Epithelial cell of esophagus (primary cell): ENCODE measurements at regions not wholly inside any gene's neighbourhood (a gene's known extent, or its start where the extent isn't known, plus 50 kb on each side); places are given as distances from the start of the nearest gene placed in this dataset.

Experiments used
- DNase-seq: peaks from one replicate; pipeline ENCODE4 v3.0.0; 2010; ENCODE audit warnings: low read depth
- H3K4me3 ChIP-seq: 2 replicates; pipeline ENCODE4 v1.5.1; 2011; ENCODE audit warnings: mild to moderate bottlenecking, low read length, control low read depth
- TF ChIP-seq, protein P1 (sequence below): IDR thresholded peaks from 2 replicates; pipeline ENCODE4 v1.5.1; 2011; ENCODE audit warnings: low read depth, mild to moderate bottlenecking, low read length, control low read depth, inconsistent platforms; ENCODE audit not compliant: insufficient read depth; ENCODE audit errors: missing control alignments

GRCh38 chr12:5295996-5296395 lies 135.9 kb upstream of the NTF3 start:
- TF ChIP-seq, protein P1, sequence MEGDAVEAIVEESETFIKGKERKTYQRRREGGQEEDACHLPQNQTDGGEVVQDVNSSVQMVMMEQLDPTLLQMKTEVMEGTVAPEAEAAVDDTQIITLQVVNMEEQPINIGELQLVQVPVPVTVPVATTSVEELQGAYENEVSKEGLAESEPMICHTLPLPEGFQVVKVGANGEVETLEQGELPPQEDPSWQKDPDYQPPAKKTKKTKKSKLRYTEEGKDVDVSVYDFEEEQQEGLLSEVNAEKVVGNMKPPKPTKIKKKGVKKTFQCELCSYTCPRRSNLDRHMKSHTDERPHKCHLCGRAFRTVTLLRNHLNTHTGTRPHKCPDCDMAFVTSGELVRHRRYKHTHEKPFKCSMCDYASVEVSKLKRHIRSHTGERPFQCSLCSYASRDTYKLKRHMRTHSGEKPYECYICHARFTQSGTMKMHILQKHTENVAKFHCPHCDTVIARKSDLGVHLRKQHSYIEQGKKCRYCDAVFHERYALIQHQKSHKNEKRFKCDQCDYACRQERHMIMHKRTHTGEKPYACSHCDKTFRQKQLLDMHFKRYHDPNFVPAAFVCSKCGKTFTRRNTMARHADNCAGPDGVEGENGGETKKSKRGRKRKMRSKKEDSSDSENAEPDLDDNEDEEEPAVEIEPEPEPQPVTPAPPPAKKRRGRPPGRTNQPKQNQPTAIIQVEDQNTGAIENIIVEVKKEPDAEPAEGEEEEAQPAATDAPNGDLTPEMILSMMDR, result no peak
- DNase-seq, result no peak

DNA sequence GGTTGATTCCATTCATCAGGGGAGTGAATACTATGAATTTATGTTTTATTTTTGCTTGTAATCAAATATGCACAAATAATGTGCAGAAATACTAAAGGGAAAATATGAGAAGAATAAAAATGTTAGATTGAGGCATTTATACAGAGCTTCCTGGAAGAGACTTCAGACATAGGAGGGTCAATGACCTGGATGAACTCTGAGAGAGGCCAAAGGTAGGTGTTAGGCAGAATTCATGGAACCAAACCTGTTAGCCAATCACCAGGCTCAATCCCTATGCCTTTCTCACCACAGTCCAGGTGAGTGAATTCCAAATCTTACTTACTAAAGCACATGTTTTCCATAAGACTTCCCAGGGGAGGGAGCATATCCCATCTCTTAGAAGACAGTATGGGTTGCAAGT lies 130.4 kb upstream of the NTF3 start:
- H3K4me3 ChIP-seq, result no peak overlapping the region
- DNase-seq, result no peak
- TF ChIP-seq, protein P1, result no peak

More at GRCh38 chr12:5295996-5296395, 135.9 kb upstream of the NTF3 start:
- H3K4me3 ChIP-seq, result no peak overlapping the region

DNA sequence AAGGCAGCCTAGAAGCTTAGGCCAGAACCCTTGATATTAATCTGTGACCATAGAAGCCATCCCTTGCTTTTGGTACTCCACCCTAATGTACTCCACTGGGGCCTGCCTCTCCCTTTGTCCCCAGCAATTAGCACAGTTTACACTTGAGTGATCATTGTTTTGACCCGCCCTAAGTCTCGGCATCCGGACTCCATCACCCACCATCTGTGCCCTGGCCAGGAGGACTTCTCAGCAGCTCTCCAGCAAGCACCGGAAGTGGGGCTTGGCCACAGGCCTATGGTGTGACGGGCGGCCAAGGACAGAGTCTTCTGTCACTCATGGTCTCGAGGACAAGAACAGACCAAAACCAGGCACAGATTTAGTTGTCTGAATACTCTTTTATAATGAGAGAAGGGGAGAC lies 126.5 kb upstream of the NTF3 start:
- no peak overlapping the region for H3K4me3 ChIP-seq
- DNase-seq, result no peak
- TF ChIP-seq, protein P1, result no peak

GRCh38 chr12:5305886-5306545 lies 125.9 kb upstream of the NTF3 start:
- TF ChIP-seq, protein P1, result no peak
- H3K4me3 ChIP-seq, result no peak overlapping the region
- DNase-seq, result no peak

GRCh38 chr12:5307065-5307464 lies 124.8 kb upstream of the NTF3 start:
- DNase-seq, result no peak
- TF ChIP-seq, protein P1, result no peak
- H3K4me3 ChIP-seq, result no peak overlapping the region

DNA sequence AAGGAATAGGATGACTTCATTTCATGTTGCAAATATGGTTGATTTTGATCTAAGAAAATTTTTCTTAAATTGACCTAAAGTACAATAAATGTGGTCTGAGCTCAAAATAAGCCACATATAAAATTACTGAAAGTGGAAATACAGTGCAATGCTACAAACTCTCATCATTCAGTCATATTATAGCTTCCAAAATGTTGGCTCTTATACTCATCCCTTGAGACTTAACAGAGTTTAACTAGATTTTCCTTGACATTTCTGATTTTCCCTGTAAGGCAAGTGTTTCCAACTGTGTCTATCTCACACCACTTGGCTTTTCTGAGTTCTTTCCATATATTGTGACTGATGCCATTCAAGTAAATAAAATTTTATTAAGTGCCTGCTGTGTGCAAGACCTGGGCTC lies 123.7 kb upstream of the NTF3 start:
- DNase-seq, result no peak

More for the DNA sequence above, 123.7 kb upstream of the NTF3 start:
- TF ChIP-seq, protein P1, result no peak
- H3K4me3 ChIP-seq, result no peak overlapping the region
